ENCODE measurements at regions not wholly inside any gene's neighbourhood (a gene's known extent, or its start where the extent isn't known, plus 50 kb on each side); places are given as distances from the start of the nearest gene placed in this dataset.

- H4K8ac ChIP-seq (ENCODE audit: low read depth, low read length), result peak overlapping the region; percentile 17
- no peaks in the 10 kb centered on the region for H3K79me2 ChIP-seq (ENCODE audit: control insufficient read depth, insufficient read depth, low read length, poor library complexity)
- H3K9ac ChIP-seq (ENCODE audit: low read length), result no peak overlapping the region
- no peak overlapping the region for H3K27ac ChIP-seq (ENCODE audit: low read depth, low read length)
- H2AFZ ChIP-seq (ENCODE audit: insufficient read depth, low read length, poor library complexity), result no peak overlapping the region
- no peak overlapping the region for H3K4me3 ChIP-seq (ENCODE audit: low read depth, low read length)
- no peak overlapping the region for H3K4ac ChIP-seq (ENCODE audit: low read depth, low read length)
- H2BK12ac ChIP-seq (ENCODE audit: low read length), result no peak overlapping the region
- H3K14ac ChIP-seq (ENCODE audit: low read length), result no peak overlapping the region
- peaks cover 2% of the 10 kb centered on the region for H3K79me1 ChIP-seq (ENCODE audit: low read length)
- H2AK5ac ChIP-seq (ENCODE audit: low read length), result no peak overlapping the region
- H4K12ac ChIP-seq (ENCODE audit: low read depth, low read length), result no peak overlapping the region
- WGBS (ENCODE audit: extremely low coverage, insufficient coverage, insufficient read length), result no CpG with 5 or more reads among the region's 7 CpGs
- no peak overlapping the region for H2BK5ac ChIP-seq (ENCODE audit: low read depth, low read length, poor library complexity)
- H3K27me3 ChIP-seq (ENCODE audit: insufficient read depth, low read length), result no peaks in the 10 kb centered on the region
- H3K36me3 ChIP-seq (ENCODE audit: control insufficient read depth in 1 of 2, insufficient read depth in 2 of 2, low read length in 2 of 2), result no peaks in the 10 kb centered on the region
- H2BK120ac ChIP-seq (ENCODE audit: insufficient read depth, low read length, poor library complexity), result no peak overlapping the region
- H3K9me3 ChIP-seq (ENCODE audit: insufficient read depth, low read depth, low read length), result no peaks in the 10 kb centered on the region
- peaks cover 0 to 4% of the 10 kb centered on the region in 2 experiments for H3K4me1 ChIP-seq (ENCODE audit: control insufficient read depth in 1 of 2, insufficient read depth in 2 of 2, low read length in 2 of 2)
- no peak overlapping the region for H3K23ac ChIP-seq (ENCODE audit: low read length)
- no peak for DNase-seq
- no peak overlapping the region for H3K18ac ChIP-seq (ENCODE audit: low read length)
- H4K91ac ChIP-seq (ENCODE audit: low read depth, low read length), result no peak overlapping the region
- H3K4me2 ChIP-seq (ENCODE audit: low read length), result no peak overlapping the region
Measured at GRCh38 chr3:26369133-26369532, 253.4 kb upstream of the LRRC3B start.

DNA sequence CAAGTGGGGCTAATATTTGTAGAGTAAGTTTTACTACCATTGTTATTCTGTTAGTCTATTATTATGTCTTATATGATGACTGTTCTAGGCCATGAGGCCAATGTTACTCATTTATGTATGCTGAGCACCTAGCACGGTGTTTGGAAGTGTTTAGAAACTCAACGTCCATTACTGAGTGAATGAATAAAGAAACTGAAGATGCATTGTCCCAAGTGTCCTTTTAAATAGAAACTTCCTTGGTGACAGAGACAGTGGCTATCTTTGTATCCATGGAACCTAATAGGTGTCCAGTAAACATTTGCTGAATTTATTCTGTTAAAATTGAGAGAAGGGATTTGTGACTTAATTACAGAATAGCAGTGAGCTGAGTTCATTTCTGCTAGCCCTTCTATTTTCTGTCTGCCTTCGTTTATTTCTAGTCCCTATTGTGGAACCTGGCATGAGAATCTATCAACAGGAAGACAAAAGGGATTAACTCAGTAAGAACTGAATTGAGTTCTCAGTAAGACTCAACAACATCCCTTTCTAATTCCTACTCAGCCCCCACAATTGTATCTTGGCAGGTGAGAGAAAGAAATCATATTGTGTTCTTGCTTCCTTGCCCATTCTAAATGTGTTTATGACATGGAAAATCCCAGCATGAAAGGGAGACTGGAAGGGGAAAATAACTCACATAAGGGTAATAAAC is 246.6 kb upstream of the LRRC3B start:
- DNase-seq, result no peak
- WGBS (ENCODE audit: extremely low coverage, insufficient coverage, insufficient read length), result no CpG with 5 or more reads among the region's 3 CpGs
- no peaks in the 10 kb centered on the region for H3K36me3 ChIP-seq (ENCODE audit: control insufficient read depth in 1 of 2, insufficient read depth in 2 of 2, low read length in 2 of 2)
- no peak overlapping the region for H3K9ac ChIP-seq (ENCODE audit: low read length)
- no peak overlapping the region for H3K14ac ChIP-seq (ENCODE audit: low read length)
- H2BK120ac ChIP-seq (ENCODE audit: insufficient read depth, low read length, poor library complexity), result no peak overlapping the region
- H4K12ac ChIP-seq (ENCODE audit: low read depth, low read length), result no peak overlapping the region
- no peak overlapping the region for H3K18ac ChIP-seq (ENCODE audit: low read length)
- no peak overlapping the region for H3K4me3 ChIP-seq (ENCODE audit: low read depth, low read length)
- H2AFZ ChIP-seq (ENCODE audit: insufficient read depth, low read length, poor library complexity), result no peak overlapping the region
- no peak overlapping the region for H3K27ac ChIP-seq (ENCODE audit: low read depth, low read length)
- H3K9me3 ChIP-seq (ENCODE audit: insufficient read depth, low read depth, low read length), result no peaks in the 10 kb centered on the region
- no peak overlapping the region for H3K23ac ChIP-seq (ENCODE audit: low read length)
- no peak overlapping the region for H4K8ac ChIP-seq (ENCODE audit: low read depth, low read length)
- H3K79me1 ChIP-seq (ENCODE audit: low read length), result no peaks in the 10 kb centered on the region
- H4K91ac ChIP-seq (ENCODE audit: low read depth, low read length), result no peak overlapping the region
- no peak overlapping the region for H2BK5ac ChIP-seq (ENCODE audit: low read depth, low read length, poor library complexity)
- H3K4me2 ChIP-seq (ENCODE audit: low read length), result no peak overlapping the region
- H3K4ac ChIP-seq (ENCODE audit: low read depth, low read length), result no peak overlapping the region
- no peaks in the 10 kb centered on the region for H3K27me3 ChIP-seq (ENCODE audit: insufficient read depth, low read length)
- H3K4me1 ChIP-seq (ENCODE audit: control insufficient read depth in 1 of 2, insufficient read depth in 2 of 2, low read length in 2 of 2), result no peaks in the 10 kb centered on the region
- H3K79me2 ChIP-seq (ENCODE audit: control insufficient read depth, insufficient read depth, low read length, poor library complexity), result no peaks in the 10 kb centered on the region
- no peak overlapping the region for H2AK5ac ChIP-seq (ENCODE audit: low read length)
- no peak overlapping the region for H2BK12ac ChIP-seq (ENCODE audit: low read length)

- no peaks in the 10 kb centered on the region for H3K79me2 ChIP-seq (ENCODE audit: control insufficient read depth, insufficient read depth, low read length, poor library complexity)
- H3K4me3 ChIP-seq (ENCODE audit: low read depth, low read length), result no peak overlapping the region
- no peak overlapping the region for H3K23ac ChIP-seq (ENCODE audit: low read length)
- no peak for DNase-seq
- H3K9ac ChIP-seq (ENCODE audit: low read length), result no peak overlapping the region
- no peaks in the 10 kb centered on the region for H3K4me1 ChIP-seq (ENCODE audit: control insufficient read depth in 1 of 2, insufficient read depth in 2 of 2, low read length in 2 of 2)
- no peak overlapping the region for H3K4me2 ChIP-seq (ENCODE audit: low read length)
- H3K4ac ChIP-seq (ENCODE audit: low read depth, low read length), result no peak overlapping the region
- no peaks in the 10 kb centered on the region for H3K27me3 ChIP-seq (ENCODE audit: insufficient read depth, low read length)
- H2AFZ ChIP-seq (ENCODE audit: insufficient read depth, low read length, poor library complexity), result no peak overlapping the region
- H2BK5ac ChIP-seq (ENCODE audit: low read depth, low read length, poor library complexity), result no peak overlapping the region
- H2BK120ac ChIP-seq (ENCODE audit: insufficient read depth, low read length, poor library complexity), result no peak overlapping the region
- H3K18ac ChIP-seq (ENCODE audit: low read length), result no peak overlapping the region
- no peak overlapping the region for H4K12ac ChIP-seq (ENCODE audit: low read depth, low read length)
- H2AK5ac ChIP-seq (ENCODE audit: low read length), result no peak overlapping the region
- no CpG with 5 or more reads among the region's 1 CpG for WGBS (ENCODE audit: extremely low coverage, insufficient coverage, insufficient read length)
- no peak overlapping the region for H2BK12ac ChIP-seq (ENCODE audit: low read length)
- H4K91ac ChIP-seq (ENCODE audit: low read depth, low read length), result no peak overlapping the region
- no peaks in the 10 kb centered on the region for H3K36me3 ChIP-seq (ENCODE audit: control insufficient read depth in 1 of 2, insufficient read depth in 2 of 2, low read length in 2 of 2)
- no peak overlapping the region for H3K27ac ChIP-seq (ENCODE audit: low read depth, low read length)
- no peaks in the 10 kb centered on the region for H3K79me1 ChIP-seq (ENCODE audit: low read length)
- no peak overlapping the region for H4K8ac ChIP-seq (ENCODE audit: low read depth, low read length)
- no peak overlapping the region for H3K14ac ChIP-seq (ENCODE audit: low read length)
- no peaks in the 10 kb centered on the region for H3K9me3 ChIP-seq (ENCODE audit: insufficient read depth, low read depth, low read length)
Measured at GRCh38 chr3:26381411-26381810, 241.2 kb upstream of the LRRC3B start.

GRCh38 chr3:26406636-26407035 is 215.9 kb upstream of the LRRC3B start:
- H2AK5ac ChIP-seq (ENCODE audit: low read length), result no peak overlapping the region
- no peaks in the 10 kb centered on the region for H3K79me2 ChIP-seq (ENCODE audit: control insufficient read depth, insufficient read depth, low read length, poor library complexity)
- no peaks in the 10 kb centered on the region for H3K36me3 ChIP-seq (ENCODE audit: control insufficient read depth in 1 of 2, insufficient read depth in 2 of 2, low read length in 2 of 2)
- H3K9ac ChIP-seq (ENCODE audit: low read length), result no peak overlapping the region
- H3K4ac ChIP-seq (ENCODE audit: low read depth, low read length), result no peak overlapping the region
- no peak overlapping the region for H3K23ac ChIP-seq (ENCODE audit: low read length)
- no peak overlapping the region for H3K18ac ChIP-seq (ENCODE audit: low read length)
- WGBS (ENCODE audit: extremely low coverage, insufficient coverage, insufficient read length), result no CpG with 5 or more reads among the region's 2 CpGs
- H3K4me2 ChIP-seq (ENCODE audit: low read length), result no peak overlapping the region
- H4K8ac ChIP-seq (ENCODE audit: low read depth, low read length), result no peak overlapping the region
- no peak overlapping the region for H3K14ac ChIP-seq (ENCODE audit: low read length)
- DNase-seq, result no peak
- no peak overlapping the region for H3K4me3 ChIP-seq (ENCODE audit: low read depth, low read length)
- no peaks in the 10 kb centered on the region for H3K4me1 ChIP-seq (ENCODE audit: control insufficient read depth in 1 of 2, insufficient read depth in 2 of 2, low read length in 2 of 2)
- no peak overlapping the region for H2BK5ac ChIP-seq (ENCODE audit: low read depth, low read length, poor library complexity)
- no peaks in the 10 kb centered on the region for H3K9me3 ChIP-seq (ENCODE audit: insufficient read depth, low read depth, low read length)
- no peaks in the 10 kb centered on the region for H3K79me1 ChIP-seq (ENCODE audit: low read length)
- H3K27ac ChIP-seq (ENCODE audit: low read depth, low read length), result no peak overlapping the region
- H4K91ac ChIP-seq (ENCODE audit: low read depth, low read length), result no peak overlapping the region
- no peak overlapping the region for H4K12ac ChIP-seq (ENCODE audit: low read depth, low read length)
- H2AFZ ChIP-seq (ENCODE audit: insufficient read depth, low read length, poor library complexity), result no peak overlapping the region
- H3K27me3 ChIP-seq (ENCODE audit: insufficient read depth, low read length), result no peaks in the 10 kb centered on the region
- no peak overlapping the region for H2BK120ac ChIP-seq (ENCODE audit: insufficient read depth, low read length, poor library complexity)
- no peak overlapping the region for H2BK12ac ChIP-seq (ENCODE audit: low read length)
